ENCODE measurements at regions not wholly inside any gene's neighbourhood (a gene's known extent, or its start where the extent isn't known, plus 50 kb on each side); places are given as distances from the start of the nearest gene placed in this dataset.
A peak's percentile ranks its signal among the peaks of the same experiment; 100 is the strongest.

GRCh38 chr1:83760226-83761021 is 238.5 kb downstream of the TTLL7 start:
- Histone ChIP-seq H3K36me3 (no peaks in the 10 kb centered on the region), H3K9me3 (no peaks in the 10 kb centered on the region), H3K27me3 (no peaks in the 10 kb centered on the region), H3K27ac (peak overlapping the region in 1 of 4 donors; percentile 33), H3K4me3 (no peak overlapping the region), H3K4me1 (peaks cover 0 to 2% (median 0%) of the 10 kb centered on the region in 4 donors)
- no peak for DNase-seq
- TF ChIP-seq CTCF (IDR thresholded peaks at IDR 0.05) (no peak), POLR2A (IDR thresholded peaks at IDR 0.05) (no peak)

GRCh38 chr1:83756984-83757717 is 241.8 kb downstream of the TTLL7 start:
- no peaks in the 10 kb centered on the region for H3K9me3 ChIP-seq
- H3K27me3 ChIP-seq, result no peaks in the 10 kb centered on the region
- DNase-seq, result no peak
- TF ChIP-seq POLR2A (IDR thresholded peaks at IDR 0.05) (no peak), CTCF (IDR thresholded peaks at IDR 0.05) (no peak)
- H3K36me3 ChIP-seq, result no peaks in the 10 kb centered on the region
- no peak overlapping the region for H3K27ac ChIP-seq
- no peak overlapping the region for H3K4me3 ChIP-seq
- peaks cover 0 to 2% (median 0%) of the 10 kb centered on the region in 4 donors for H3K4me1 ChIP-seq

GRCh38 chr1:83751602-83752001 is 247.3 kb downstream of the TTLL7 start:
- TF ChIP-seq CTCF (IDR thresholded peaks at IDR 0.05), result no peak
- no peak for TF ChIP-seq POLR2A (IDR thresholded peaks at IDR 0.05)
- H3K27ac ChIP-seq, result no peak overlapping the region
- H3K4me3 ChIP-seq, result no peak overlapping the region
- H3K27me3 ChIP-seq, result no peaks in the 10 kb centered on the region
- H3K36me3 ChIP-seq, result no peaks in the 10 kb centered on the region
- H3K9me3 ChIP-seq, result no peaks in the 10 kb centered on the region
- no peaks in the 10 kb centered on the region for H3K4me1 ChIP-seq
- DNase-seq, result no peak

- Histone ChIP-seq H3K27ac (no peak overlapping the region), H3K4me3 (no peak overlapping the region), H3K4me1 (no peaks in the 10 kb centered on the region), H3K36me3 (no peaks in the 10 kb centered on the region), H3K27me3 (no peaks in the 10 kb centered on the region), H3K9me3 (no peaks in the 10 kb centered on the region)
- no peak for TF ChIP-seq CTCF (IDR thresholded peaks at IDR 0.05)
- TF ChIP-seq POLR2A (IDR thresholded peaks at IDR 0.05), result no peak
- no peak for DNase-seq
These were observed 248.7 kb downstream of the TTLL7 start for GRCh38 chr1:83750201-83750600.

GRCh38 chr1:83747853-83748482 is 251.0 kb downstream of the TTLL7 start:
- Histone ChIP-seq H3K4me3 (no peak overlapping the region), H3K9me3 (no peaks in the 10 kb centered on the region)

More at GRCh38 chr1:83747853-83748482, 251.0 kb downstream of the TTLL7 start:
- DNase-seq, result no peak
- TF ChIP-seq POLR2A (IDR thresholded peaks at IDR 0.05) (no peak), CTCF (IDR thresholded peaks at IDR 0.05) (no peak)
- H3K27ac ChIP-seq, result no peak overlapping the region
- no peaks in the 10 kb centered on the region for H3K36me3 ChIP-seq
- no peaks in the 10 kb centered on the region for H3K4me1 ChIP-seq
- H3K27me3 ChIP-seq, result no peaks in the 10 kb centered on the region

Data from Peyer's patch (tissue), 4 donors.